Fibroblast of skin of right quadriceps (primary cell): ENCODE measurements at regions not wholly inside any gene's neighbourhood (a gene's known extent, or its start where the extent isn't known, plus 50 kb on each side); places are given as distances from the start of the nearest gene placed in this dataset.
"Not testable (repeated sequence)": the region's sequence is repeated elsewhere in the genome, so short reads cannot be mapped to it uniquely, and the experiment has no call there.

Experiments used
- DNase-seq: peaks from one replicate; pipeline ENCODE4 v3.0.0-alpha.2; 2013

GRCh38 chr6:88445188-88445965 lies 279.2 kb upstream of the CNR1 start:
- no peak for DNase-seq

GRCh38 chr6:88443554-88443953 lies 277.4 kb upstream of the CNR1 start:
- DNase-seq: no peak

- no peak for DNase-seq
Measured at GRCh38 chr6:88442737-88443136, 276.6 kb upstream of the CNR1 start.

GRCh38 chr6:88441346-88441745 lies 275.2 kb upstream of the CNR1 start:
- no peak for DNase-seq

GRCh38 chr6:88428068-88428467 lies 261.9 kb upstream of the CNR1 start:
- DNase-seq: no peak

GRCh38 chr6:88426005-88426404 lies 259.9 kb upstream of the CNR1 start:
- DNase-seq: no peak

- DNase-seq: no peak
Measured at GRCh38 chr6:88422831-88423230, 256.7 kb upstream of the CNR1 start.

- DNase-seq: not testable (repeated sequence)
Measured at GRCh38 chr6:88420967-88421488, 254.9 kb upstream of the CNR1 start.

GRCh38 chr6:88418921-88419810 lies 253.0 kb upstream of the CNR1 start:
- DNase-seq: not testable (repeated sequence)

GRCh38 chr6:88417361-88417760 lies 251.2 kb upstream of the CNR1 start:
- DNase-seq: not testable (repeated sequence)

GRCh38 chr6:88413459-88413858 lies 247.3 kb upstream of the CNR1 start:
- no peak for DNase-seq

GRCh38 chr6:88408355-88408754 lies 242.2 kb upstream of the CNR1 start:
- not testable (repeated sequence) for DNase-seq

- not testable (repeated sequence) for DNase-seq
Measured at GRCh38 chr6:88406674-88407073, 240.5 kb upstream of the CNR1 start.

GRCh38 chr6:88403486-88403885 lies 237.3 kb upstream of the CNR1 start:
- DNase-seq: no peak

- no peak for DNase-seq
Measured at GRCh38 chr6:88402909-88403308, 236.8 kb upstream of the CNR1 start.

- DNase-seq: not testable (repeated sequence)
Measured at GRCh38 chr6:88390998-88391397, 224.9 kb upstream of the CNR1 start.

- DNase-seq: no peak
Measured at GRCh38 chr6:88388589-88388988, 222.4 kb upstream of the CNR1 start.

- DNase-seq: no peak
Measured at GRCh38 chr6:88386167-88386566, 220.0 kb upstream of the CNR1 start.

GRCh38 chr6:88383183-88383582 lies 217.0 kb upstream of the CNR1 start:
- no peak for DNase-seq

GRCh38 chr6:88381289-88381642 lies 215.1 kb upstream of the CNR1 start:
- no peak for DNase-seq

- DNase-seq: no peak
Measured at GRCh38 chr6:88380618-88381288, 214.6 kb upstream of the CNR1 start.

GRCh38 chr6:88380083-88380482 lies 213.9 kb upstream of the CNR1 start:
- peak; percentile 28 for DNase-seq

- DNase-seq: no peak
Measured at GRCh38 chr6:88378639-88379038, 212.5 kb upstream of the CNR1 start.
